PC-9 (cell line): ENCODE measurements at regions not wholly inside any gene's neighbourhood (a gene's known extent, or its start where the extent isn't known, plus 50 kb on each side); places are given as distances from the start of the nearest gene placed in this dataset.

Source experiments
- BruUV-seq: library from RNA; stranded (reverse); fragments of 400-500 nt; replicated peaks from 2 replicates; lab custom pipeline; 2021; lab: Mats Ljungman, UMichigan
- CTCF ChIA-PET: fragments of 300-600 bp; sonication (Branson Sonifier 250); formaldehyde crosslinking; loops from one replicate; lab custom pipeline; 2022; ENCODE audit warnings: antibody characterized with exemption; lab: Charles Lee
- POLR2A ChIA-PET: fragments of 300-600 bp; sonication (Branson Sonifier 250); formaldehyde crosslinking; loops from one replicate; lab custom pipeline; 2022; ENCODE audit warnings: antibody characterized with exemption; ENCODE audit not compliant: unreplicated experiment; lab: Charles Lee
- DNase-seq, 2 experiments: peaks; one replicate each; pipeline versions ENCODE4 v3.0.0 to v3.0.0-alpha.2; 2015 to 2022; ENCODE audit warnings: mixed read lengths in 1 of 2
- H2AFZ ChIP-seq: fragments of 200-600 bp; sonication (generic); 2 replicates; pipeline ENCODE4 v1.8.1; 2017; ENCODE audit warnings: antibody characterized with exemption
- H3F3A ChIP-seq: fragments of 200-600 bp; sonication (generic); 2 replicates; pipeline ENCODE4 v1.8.1; 2017; ENCODE audit warnings: antibody characterized with exemption, mild to moderate bottlenecking, low read depth; ENCODE audit not compliant: insufficient read depth
- H3K27ac ChIP-seq: fragments of 200-600 bp; sonication (generic); 2 replicates; pipeline ENCODE4 v1.6.1; 2016; ENCODE audit warnings: mixed run types
- H3K27me3 ChIP-seq: fragments of 200-600 bp; sonication (generic); 2 replicates; pipeline ENCODE4 v1.6.1; 2016; ENCODE audit warnings: low read depth, mixed run types; ENCODE audit not compliant: insufficient read depth
- H3K36me3 ChIP-seq: fragments of 200-600 bp; sonication (generic); 2 replicates; pipeline ENCODE4 v1.6.1; 2016; ENCODE audit warnings: low read depth, mixed run types
- H3K4me1 ChIP-seq: fragments of 200-600 bp; sonication (generic); replicated peaks from 2 replicates; pipeline ENCODE4 v1.6.1; 2016; ENCODE audit warnings: mixed run types; ENCODE audit not compliant: insufficient read depth
- H3K4me2 ChIP-seq: fragments of 200-600 bp; sonication (generic); 2 replicates; pipeline ENCODE4 v1.6.1; 2017; ENCODE audit warnings: mixed run types
- H3K4me3 ChIP-seq: fragments of 200-600 bp; sonication (generic); 2 replicates; pipeline ENCODE4 v1.6.1; 2016; ENCODE audit warnings: mixed run types
- H3K79me2 ChIP-seq: fragments of 200-600 bp; sonication (generic); 2 replicates; pipeline ENCODE4 v1.6.1; 2017; ENCODE audit warnings: low read depth, mixed run types
- H3K9me2 ChIP-seq: fragments of 200-600 bp; sonication (generic); 2 replicates; pipeline ENCODE4 v1.8.1; 2017; ENCODE audit warnings: mild to moderate bottlenecking; ENCODE audit not compliant: insufficient read depth
- H3K9me3 ChIP-seq: fragments of 200-600 bp; sonication (generic); 2 replicates; pipeline ENCODE4 v1.8.1; 2016; ENCODE audit warnings: low read depth; ENCODE audit not compliant: insufficient read depth
- H4K20me1 ChIP-seq: fragments of 200-600 bp; sonication (generic); 2 replicates; pipeline ENCODE4 v1.8.1; 2017; ENCODE audit not compliant: insufficient read depth
- CTCF ChIP-seq: fragments of 200-600 bp; sonication (generic); conservative IDR thresholded peaks from 2 replicates; pipeline ENCODE4 v1.6.1; 2017; ENCODE audit warnings: mixed run types, antibody characterized with exemption, mild to moderate bottlenecking, moderate library complexity
- EZH2 ChIP-seq: fragments of 200-600 bp; sonication (generic); IDR thresholded peaks from 2 replicates; pipeline ENCODE4 v1.8.0; 2017; ENCODE audit warnings: antibody characterized with exemption, low read depth
- intact Hi-C: fragments of 100-400 bp; cut with micrococcal nuclease; formaldehyde crosslinking; loops from one replicate; pipeline ENCODE4 v1.10.0; 2022; ENCODE audit not compliant: unreplicated experiment

GRCh38 chr9:79264511-79265355 lies 307.0 kb upstream of the TLE4 start:
- DNase-seq, result no peak
- ChIA-PET POLR2A (no interaction called here), CTCF (no interaction called here)
- no peak overlapping the region for H2AFZ ChIP-seq
- no peaks in the 10 kb centered on the region for H3K4me1 ChIP-seq
- TF ChIP-seq CTCF (no peak), EZH2 (no peak)
- no peaks in the 10 kb centered on the region for H3K9me3 ChIP-seq
- peaks cover 9% of the 10 kb centered on the region; the same call in 1 of the 2 replicates for H3K27me3 ChIP-seq
- no peaks in the 10 kb centered on the region for H3K9me2 ChIP-seq
- BruUV-seq, result no TSS peak
- H3K4me2 ChIP-seq, result no peak overlapping the region
- no peak overlapping the region for H3K4me3 ChIP-seq
- H3F3A ChIP-seq, result no peaks in the 10 kb centered on the region
- intact Hi-C loops, result no loop called here
- no peak overlapping the region for H3K27ac ChIP-seq
- no peaks in the 10 kb centered on the region for H3K79me2 ChIP-seq
- no peaks in the 10 kb centered on the region for H3K36me3 ChIP-seq
- no peaks in the 10 kb centered on the region for H4K20me1 ChIP-seq

- H3K9me2 ChIP-seq, result no peaks in the 10 kb centered on the region
- no peaks in the 10 kb centered on the region for H3F3A ChIP-seq
- H3K4me2 ChIP-seq, result no peak overlapping the region
- no TSS peak for BruUV-seq
- POLR2A ChIA-PET, result no interaction called here
- DNase-seq, result no peak
- no peaks in the 10 kb centered on the region for H3K79me2 ChIP-seq
- TF ChIP-seq CTCF (no peak), EZH2 (no peak)
- H2AFZ ChIP-seq, result no peak overlapping the region
- H4K20me1 ChIP-seq, result no peaks in the 10 kb centered on the region
- H3K36me3 ChIP-seq, result no peaks in the 10 kb centered on the region
- no peak overlapping the region for H3K27ac ChIP-seq
- H3K4me3 ChIP-seq, result no peak overlapping the region
- CTCF ChIA-PET, result no interaction called here
- no peaks in the 10 kb centered on the region for H3K9me3 ChIP-seq
- intact Hi-C loops, result no loop called here
- H3K4me1 ChIP-seq, result no peaks in the 10 kb centered on the region
- H3K27me3 ChIP-seq, result no peaks in the 10 kb centered on the region
These were observed 304.8 kb upstream of the TLE4 start for GRCh38 chr9:79266986-79267385.

GRCh38 chr9:79268806-79269205 lies 303.0 kb upstream of the TLE4 start:
- Histone ChIP-seq H3K79me2 (no peaks in the 10 kb centered on the region), H3F3A (no peaks in the 10 kb centered on the region), H3K9me2 (no peaks in the 10 kb centered on the region), H4K20me1 (no peaks in the 10 kb centered on the region), H3K4me2 (no peak overlapping the region), H3K36me3 (no peaks in the 10 kb centered on the region), H3K27me3 (no peaks in the 10 kb centered on the region), H2AFZ (no peak overlapping the region), H3K4me3 (no peak overlapping the region), H3K27ac (no peak overlapping the region), H3K4me1 (no peaks in the 10 kb centered on the region), H3K9me3 (no peaks in the 10 kb centered on the region)
- BruUV-seq, result no TSS peak
- DNase-seq, result no peak
- intact Hi-C loops, result no loop called here
- CTCF ChIA-PET, result no interaction called here
- POLR2A ChIA-PET, result no interaction called here
- TF ChIP-seq EZH2 (no peak), CTCF (no peak)
